Myocyte (in vitro differentiated cells): ENCODE measurements at regions not wholly inside any gene's neighbourhood (a gene's known extent, or its start where the extent isn't known, plus 50 kb on each side); places are given as distances from the start of the nearest gene placed in this dataset.

Experiments used
- DNase-seq: peaks from one replicate; pipeline ENCODE4 v3.0.0-alpha.2; 2012; ENCODE audit warnings: low read depth

GRCh38 chr2:217325816-217326215 is 466.0 kb upstream of the TNP1 start:
- no peak for DNase-seq

DNA sequence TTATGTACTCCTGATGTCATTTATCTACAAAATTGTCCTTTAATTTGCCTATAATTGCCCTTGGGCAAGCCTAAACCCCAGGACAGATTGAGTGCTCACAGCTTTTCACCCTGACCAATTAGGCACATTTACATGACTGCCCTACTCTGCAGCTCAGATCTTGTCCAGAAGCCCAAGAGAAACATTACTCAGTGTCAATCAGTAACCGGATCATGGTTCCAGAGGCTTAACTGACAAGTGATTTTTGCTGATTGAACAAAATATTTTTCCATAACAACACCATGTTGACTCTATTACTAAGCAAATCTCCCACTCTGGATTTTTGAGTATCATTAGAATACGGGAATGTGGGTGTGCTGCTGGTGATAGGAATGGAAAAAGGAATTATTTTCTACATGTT is 465.4 kb upstream of the TNP1 start:
- DNase-seq, result no peak

- DNase-seq, result peak; percentile 31
Observed at GRCh38 chr2:217316743-217317142, 456.9 kb upstream of the TNP1 start.

- peak; percentile 45 for DNase-seq
Observed at GRCh38 chr2:217314021-217314460, 454.2 kb upstream of the TNP1 start.

GRCh38 chr2:217313386-217313785 is 453.5 kb upstream of the TNP1 start:
- no peak for DNase-seq

- DNase-seq, result peak; percentile 72
Observed at GRCh38 chr2:217309056-217309455, 449.2 kb upstream of the TNP1 start.

- no peak for DNase-seq
Observed at GRCh38 chr2:217307023-217307422, 447.2 kb upstream of the TNP1 start.

DNA sequence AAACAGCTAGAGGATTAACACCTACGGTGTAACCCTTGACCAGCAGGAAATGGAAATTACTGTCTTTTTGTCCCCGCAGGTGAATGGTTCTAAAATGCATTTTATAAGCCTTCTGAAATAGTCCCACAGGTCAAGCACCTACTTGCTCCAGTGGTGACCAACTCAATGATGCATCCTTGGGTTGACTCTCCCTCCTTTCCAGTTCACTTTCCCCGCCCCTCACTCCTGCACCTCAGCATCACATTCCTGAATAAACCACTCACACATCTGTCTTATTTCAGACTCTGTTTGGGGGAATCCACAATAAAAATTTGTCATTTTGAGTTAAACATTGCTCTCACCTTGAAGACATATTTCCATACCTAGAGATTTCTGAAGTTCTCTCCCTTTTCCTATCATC is 446.0 kb upstream of the TNP1 start:
- DNase-seq, result no peak

DNA sequence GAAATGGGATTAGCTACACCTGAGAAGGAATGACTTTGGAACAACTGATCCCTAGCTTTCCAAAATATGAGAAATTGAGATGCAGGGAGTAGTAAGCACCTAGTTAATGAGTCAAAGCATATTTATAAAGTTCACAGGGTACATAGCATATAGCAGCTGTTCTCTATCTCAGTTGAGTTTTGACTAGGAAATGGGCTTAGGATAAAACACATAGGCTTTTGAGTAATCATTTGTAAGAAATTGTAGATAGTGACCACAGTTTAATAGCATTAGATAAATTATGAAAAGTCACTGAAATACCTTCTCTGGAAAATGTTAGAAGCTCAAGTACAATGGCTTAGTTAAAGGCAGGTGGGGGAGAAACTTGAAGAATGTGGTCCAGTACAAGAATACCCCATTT is 444.7 kb upstream of the TNP1 start:
- no peak for DNase-seq

DNA sequence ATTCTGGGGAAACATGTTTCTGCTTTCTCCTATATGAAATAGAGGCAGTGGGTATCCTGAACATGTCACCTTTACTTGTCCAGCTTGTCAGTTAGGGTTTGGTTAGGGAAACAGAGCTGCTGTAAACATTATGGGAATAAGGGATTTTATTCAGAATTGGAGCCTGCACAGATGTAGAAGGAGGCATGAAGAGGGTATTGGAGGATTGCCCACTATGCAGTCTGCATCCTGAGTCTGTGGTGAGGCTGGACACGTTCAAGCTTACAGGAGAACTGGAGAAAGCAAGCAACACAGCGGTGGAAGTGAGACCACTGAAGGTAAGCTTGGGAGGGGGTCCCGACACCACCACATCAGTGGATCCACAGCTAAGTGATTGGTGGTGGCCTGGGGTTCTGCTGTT is 443.0 kb upstream of the TNP1 start:
- DNase-seq, result no peak

- DNase-seq, result no peak
Observed at GRCh38 chr2:217301142-217301925, 441.5 kb upstream of the TNP1 start.

DNA sequence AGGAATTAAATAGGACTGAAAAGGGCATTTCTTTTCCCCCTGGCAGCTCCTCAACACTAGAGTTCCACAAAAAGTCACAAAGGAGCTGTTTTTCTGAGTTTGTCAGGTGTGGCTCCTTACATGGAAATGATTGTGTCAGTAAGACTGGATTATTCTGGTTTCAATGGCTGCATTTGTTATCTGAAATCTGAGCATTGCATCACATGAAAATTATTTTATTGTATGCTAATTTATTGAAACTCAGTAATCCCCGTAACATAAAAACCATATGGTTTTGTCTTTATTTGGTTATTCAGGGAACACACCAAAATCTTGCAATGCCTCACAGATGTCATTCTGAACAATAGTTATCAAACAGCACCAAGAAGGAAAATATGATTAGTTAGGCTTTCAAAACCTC is 439.7 kb upstream of the TNP1 start:
- DNase-seq, result no peak

DNA sequence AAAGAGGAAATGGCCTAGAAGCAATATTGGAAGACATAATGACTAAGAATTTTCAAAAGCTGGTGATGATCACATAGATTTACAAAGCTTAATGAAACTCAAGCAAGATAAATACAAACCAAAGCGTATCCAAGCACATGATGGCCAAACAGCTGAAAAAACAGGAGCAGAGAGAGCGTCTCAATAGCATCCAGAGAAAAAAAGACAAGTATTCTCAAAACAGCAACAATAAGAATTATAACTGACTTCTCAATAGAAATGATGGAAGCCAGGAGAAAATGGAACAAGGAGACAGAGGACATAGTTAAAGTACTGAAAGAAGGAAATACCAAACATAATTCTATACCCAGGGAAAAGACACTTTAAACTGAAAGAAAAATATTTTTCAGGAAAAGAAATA is 437.2 kb upstream of the TNP1 start:
- DNase-seq, result no peak

DNA sequence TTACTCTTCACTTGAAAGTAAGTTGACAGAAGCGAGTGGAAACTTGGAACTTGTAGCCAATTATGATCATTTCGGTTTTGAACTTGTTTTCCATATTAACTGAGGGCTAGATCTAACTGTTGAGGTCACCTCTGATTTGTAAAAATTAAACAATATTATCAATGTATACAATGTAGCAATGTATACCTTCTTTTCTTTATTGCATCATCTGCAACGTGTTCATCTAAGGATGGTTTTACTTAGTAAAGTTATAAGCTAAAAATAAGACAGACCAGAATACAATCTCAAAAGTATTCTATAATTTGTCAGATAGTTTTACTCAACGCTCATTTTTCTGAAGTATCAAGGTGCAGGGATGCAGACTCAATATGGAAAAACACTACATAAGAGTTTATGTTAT is 435.0 kb upstream of the TNP1 start:
- DNase-seq, result no peak

DNA sequence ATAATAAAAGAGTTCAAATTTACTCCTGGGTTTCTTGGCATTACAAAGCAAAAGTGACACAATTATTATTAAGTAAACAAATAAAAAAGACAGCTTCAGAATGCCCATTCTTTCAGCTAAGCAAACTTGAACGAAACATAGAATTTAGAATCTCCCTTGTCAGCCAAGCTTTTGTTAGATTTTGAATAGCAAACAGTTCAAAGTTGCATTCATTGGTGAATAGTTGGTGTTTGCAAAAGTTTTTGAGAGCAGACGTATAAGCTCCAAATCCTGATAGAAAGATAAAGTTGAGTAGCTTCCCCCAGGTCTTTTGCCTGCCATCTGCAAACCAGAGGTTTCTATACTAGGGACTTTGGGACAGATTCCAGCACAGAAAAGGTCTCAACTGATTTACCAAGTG is 434.3 kb upstream of the TNP1 start:
- no peak for DNase-seq

DNA sequence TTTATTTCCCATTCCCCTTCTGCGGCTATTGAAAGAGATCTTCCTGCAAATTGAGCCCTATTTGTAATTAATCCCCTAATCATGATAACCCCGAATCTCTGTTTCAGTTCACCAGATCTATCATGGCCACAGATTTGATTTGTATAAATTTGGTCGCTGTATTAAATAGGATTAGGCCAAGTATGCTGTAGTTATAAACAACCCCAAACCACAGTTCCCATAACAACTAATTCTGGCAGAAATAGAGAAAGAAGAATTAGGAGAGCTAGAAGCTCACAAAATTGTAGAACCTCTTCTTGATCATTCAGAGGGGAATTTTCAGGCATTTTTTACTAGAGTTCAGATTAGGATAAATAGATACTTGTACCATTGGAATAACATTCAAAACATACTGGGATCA is 433.7 kb upstream of the TNP1 start:
- peak; percentile 46 for DNase-seq

- no peak for DNase-seq
Observed at GRCh38 chr2:217293046-217293445, 433.2 kb upstream of the TNP1 start.

- peak; percentile 92 for DNase-seq
Observed at GRCh38 chr2:217291259-217291658, 431.4 kb upstream of the TNP1 start.

DNA sequence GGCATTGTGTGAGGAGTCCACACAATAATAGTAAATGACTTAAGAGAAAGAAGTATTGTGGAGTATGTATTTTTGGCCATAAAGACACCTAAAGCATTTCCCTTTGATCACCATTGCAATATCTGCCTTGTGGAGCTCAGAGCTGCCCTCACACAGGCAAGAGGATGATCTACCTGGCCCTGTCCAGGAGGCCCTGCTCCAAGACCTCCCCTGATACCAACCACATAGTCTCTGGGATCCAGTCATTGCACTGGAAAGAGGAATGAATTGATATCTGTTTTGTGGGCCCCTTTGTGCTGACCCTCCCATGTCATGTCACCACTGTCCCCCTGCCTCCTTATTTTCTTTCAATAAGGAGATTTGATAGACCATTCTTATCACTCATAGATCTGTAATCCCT is 430.6 kb upstream of the TNP1 start:
- no peak for DNase-seq

GRCh38 chr2:217289907-217290280 is 430.0 kb upstream of the TNP1 start:
- DNase-seq, result no peak

DNA sequence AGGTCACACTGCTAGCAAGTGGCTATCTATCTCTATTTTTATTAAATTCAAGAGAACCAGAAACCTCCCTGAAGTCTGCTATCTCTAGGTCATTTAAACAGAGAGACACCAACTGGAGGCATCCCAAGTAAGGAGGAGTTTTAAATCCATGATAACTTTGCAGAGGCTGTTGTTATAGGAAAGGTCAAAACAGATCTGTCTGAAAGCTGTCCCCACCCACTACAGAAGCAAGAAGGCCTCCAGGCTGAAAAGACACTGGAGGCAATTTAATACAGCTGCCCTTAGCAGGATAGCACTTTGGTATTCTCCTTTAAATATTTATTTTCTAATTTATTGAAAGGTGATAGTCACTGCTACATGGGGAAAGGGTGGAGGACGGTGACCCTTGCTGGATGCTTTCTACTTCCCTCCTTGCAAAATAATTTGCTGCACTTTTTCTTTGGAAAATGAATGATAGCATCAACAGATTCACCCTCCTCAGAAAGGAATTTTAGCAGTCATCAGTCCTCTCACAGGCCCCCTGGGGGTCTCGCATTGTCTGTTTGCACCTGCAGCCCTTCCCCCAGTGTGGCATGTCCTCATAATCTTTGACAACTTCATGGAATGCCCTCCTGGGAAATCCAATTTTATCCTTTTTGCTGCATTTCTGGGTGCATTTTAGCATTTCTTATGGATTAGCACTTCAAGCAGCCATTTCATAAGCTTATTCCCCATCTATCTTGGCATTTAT is 429.5 kb upstream of the TNP1 start:
- DNase-seq, result no peak

- no peak for DNase-seq
Observed at GRCh38 chr2:217288472-217289063, 428.7 kb upstream of the TNP1 start.

DNA sequence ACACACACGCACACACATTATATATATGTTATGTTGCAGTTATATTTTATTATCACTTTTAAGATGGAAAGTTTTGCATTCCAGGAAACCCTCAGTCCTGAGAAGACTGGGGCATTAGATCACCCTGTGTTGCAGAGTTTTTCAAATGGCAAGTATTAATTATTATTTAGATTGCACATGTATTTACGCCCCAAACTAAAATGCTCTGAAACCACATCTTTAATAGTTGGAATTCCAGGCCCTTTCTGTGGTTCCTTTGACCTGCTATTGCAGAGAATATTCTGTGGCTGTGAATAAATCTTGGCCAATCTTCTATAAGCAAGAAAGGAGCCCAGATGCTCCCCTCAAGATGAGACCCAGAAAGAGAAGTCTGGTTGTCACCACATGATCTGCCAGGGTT is 427.0 kb upstream of the TNP1 start:
- peak; percentile 59 for DNase-seq
